ENCODE measurements at regions not wholly inside any gene's neighbourhood (a gene's known extent, or its start where the extent isn't known, plus 50 kb on each side); places are given as distances from the start of the nearest gene placed in this dataset.

GRCh38 chr18:66757946-66758345, 154.1 kb upstream of the CDH19 start:
- CTCF ChIA-PET, result no interaction called here
- H3K4me1 ChIP-seq (ENCODE audit: control insufficient read depth in 1 of 2, insufficient read depth in 2 of 2, low read length in 2 of 2), result no peaks in the 10 kb centered on the region
- H3K9me2 ChIP-seq (ENCODE audit: insufficient read depth), result no peaks in the 10 kb centered on the region
- H3K27me3 ChIP-seq (ENCODE audit: insufficient read depth, low read length), result no peaks in the 10 kb centered on the region
- H3K79me2 ChIP-seq (ENCODE audit: insufficient read depth, low read length), result no peaks in the 10 kb centered on the region
- peaks cover 10 to 13% of the 10 kb centered on the region in 2 experiments; a peak in 2 of 4 replicates for H3K9me3 ChIP-seq (ENCODE audit: control insufficient read depth in 1 of 2, insufficient read depth in 1 of 2, low read depth in 1 of 2, low read length in 2 of 2)
- ATAC-seq, result no peak
- no peaks in the 10 kb centered on the region for H3K36me3 ChIP-seq (ENCODE audit: control insufficient read depth in 1 of 2, insufficient read depth in 2 of 2, low read length in 2 of 2)
- no peak for TF ChIP-seq POLR2A (IDR thresholded peaks at IDR 0.05; ENCODE audit: borderline replicate concordance, extremely low read depth, insufficient read depth, insufficient read length)
- TF ChIP-seq EGR1 (IDR thresholded peaks at IDR 0.05; ENCODE audit: low read depth), result no peak
- TF ChIP-seq ZNF274 (IDR thresholded peaks at IDR 0.05; ENCODE audit: low read depth, low read length), result no peak
- TF ChIP-seq, protein P1, sequence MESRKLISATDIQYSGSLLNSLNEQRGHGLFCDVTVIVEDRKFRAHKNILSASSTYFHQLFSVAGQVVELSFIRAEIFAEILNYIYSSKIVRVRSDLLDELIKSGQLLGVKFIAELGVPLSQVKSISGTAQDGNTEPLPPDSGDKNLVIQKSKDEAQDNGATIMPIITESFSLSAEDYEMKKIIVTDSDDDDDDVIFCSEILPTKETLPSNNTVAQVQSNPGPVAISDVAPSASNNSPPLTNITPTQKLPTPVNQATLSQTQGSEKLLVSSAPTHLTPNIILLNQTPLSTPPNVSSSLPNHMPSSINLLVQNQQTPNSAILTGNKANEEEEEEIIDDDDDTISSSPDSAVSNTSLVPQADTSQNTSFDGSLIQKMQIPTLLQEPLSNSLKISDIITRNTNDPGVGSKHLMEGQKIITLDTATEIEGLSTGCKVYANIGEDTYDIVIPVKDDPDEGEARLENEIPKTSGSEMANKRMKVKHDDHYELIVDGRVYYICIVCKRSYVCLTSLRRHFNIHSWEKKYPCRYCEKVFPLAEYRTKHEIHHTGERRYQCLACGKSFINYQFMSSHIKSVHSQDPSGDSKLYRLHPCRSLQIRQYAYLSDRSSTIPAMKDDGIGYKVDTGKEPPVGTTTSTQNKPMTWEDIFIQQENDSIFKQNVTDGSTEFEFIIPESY (IDR thresholded peaks at IDR 0.05; ENCODE audit: extremely low read depth, insufficient replicate concordance, low read length), result no peak
- TF ChIP-seq, protein P2, sequence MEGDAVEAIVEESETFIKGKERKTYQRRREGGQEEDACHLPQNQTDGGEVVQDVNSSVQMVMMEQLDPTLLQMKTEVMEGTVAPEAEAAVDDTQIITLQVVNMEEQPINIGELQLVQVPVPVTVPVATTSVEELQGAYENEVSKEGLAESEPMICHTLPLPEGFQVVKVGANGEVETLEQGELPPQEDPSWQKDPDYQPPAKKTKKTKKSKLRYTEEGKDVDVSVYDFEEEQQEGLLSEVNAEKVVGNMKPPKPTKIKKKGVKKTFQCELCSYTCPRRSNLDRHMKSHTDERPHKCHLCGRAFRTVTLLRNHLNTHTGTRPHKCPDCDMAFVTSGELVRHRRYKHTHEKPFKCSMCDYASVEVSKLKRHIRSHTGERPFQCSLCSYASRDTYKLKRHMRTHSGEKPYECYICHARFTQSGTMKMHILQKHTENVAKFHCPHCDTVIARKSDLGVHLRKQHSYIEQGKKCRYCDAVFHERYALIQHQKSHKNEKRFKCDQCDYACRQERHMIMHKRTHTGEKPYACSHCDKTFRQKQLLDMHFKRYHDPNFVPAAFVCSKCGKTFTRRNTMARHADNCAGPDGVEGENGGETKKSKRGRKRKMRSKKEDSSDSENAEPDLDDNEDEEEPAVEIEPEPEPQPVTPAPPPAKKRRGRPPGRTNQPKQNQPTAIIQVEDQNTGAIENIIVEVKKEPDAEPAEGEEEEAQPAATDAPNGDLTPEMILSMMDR (IDR thresholded peaks at IDR 0.05 in 2 of 3, conservative IDR thresholded peaks at IDR 0.05 in 1 of 3; ENCODE audit: borderline replicate concordance in 1 of 3, insufficient read depth in 1 of 3, low read depth in 2 of 3, low read length in 2 of 3), result no peak
- TF ChIP-seq RAD21 (IDR thresholded peaks at IDR 0.05; ENCODE audit: low read depth), result no peak
- no peak for TF ChIP-seq CEBPB (IDR thresholded peaks at IDR 0.05; ENCODE audit: low read depth)
- TF ChIP-seq SRF (IDR thresholded peaks at IDR 0.05; ENCODE audit: low read depth), result no peak
- no peak for TF ChIP-seq YY1 (IDR thresholded peaks at IDR 0.05; ENCODE audit: extremely low read depth, insufficient replicate concordance, low read depth, low read length)
- TF ChIP-seq, protein P3, sequence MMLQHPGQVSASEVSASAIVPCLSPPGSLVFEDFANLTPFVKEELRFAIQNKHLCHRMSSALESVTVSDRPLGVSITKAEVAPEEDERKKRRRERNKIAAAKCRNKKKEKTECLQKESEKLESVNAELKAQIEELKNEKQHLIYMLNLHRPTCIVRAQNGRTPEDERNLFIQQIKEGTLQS (IDR thresholded peaks at IDR 0.05), result no peak
- no peak for TF ChIP-seq ZFX (IDR thresholded peaks at IDR 0.05)
- no peak for TF ChIP-seq SP1 (IDR thresholded peaks at IDR 0.05; ENCODE audit: low read depth)
- TF ChIP-seq, protein P4, sequence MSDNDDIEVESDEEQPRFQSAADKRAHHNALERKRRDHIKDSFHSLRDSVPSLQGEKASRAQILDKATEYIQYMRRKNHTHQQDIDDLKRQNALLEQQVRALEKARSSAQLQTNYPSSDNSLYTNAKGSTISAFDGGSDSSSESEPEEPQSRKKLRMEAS (IDR thresholded peaks at IDR 0.05), result no peak
- TF ChIP-seq JUND (IDR thresholded peaks at IDR 0.05), result no peak
- TF ChIP-seq EZH2 (IDR thresholded peaks at IDR 0.05), result no peak
- no peak overlapping the region for H3K27ac ChIP-seq (ENCODE audit: low read depth, low read length)
- intact Hi-C loops (cut with micrococcal nuclease), result no loop called here
- RAD21 ChIA-PET (ENCODE audit: low non-redundant PET in 1 of 2, low total read pairs in 2 of 2, uncharacterized antibody in 2 of 2, unreplicated experiment in 2 of 2), result no interaction called here
- no peak overlapping the region for H3K4me3 ChIP-seq (replicated peaks in 1 of 2; ENCODE audit: low read depth in 1 of 2, low read length in 2 of 2)
- no peak overlapping the region for H3K9ac ChIP-seq (ENCODE audit: low read length)
- no peak for DNase-seq (ENCODE audit: low read depth, low spot score)
- H3K4me2 ChIP-seq (ENCODE audit: low read length), result no peak overlapping the region
- no peaks in the 10 kb centered on the region for H4K20me1 ChIP-seq (ENCODE audit: insufficient read depth)
- BruUV-seq (replicated peaks), result no TSS peak
- H2AFZ ChIP-seq (ENCODE audit: low read depth, low read length, poor library complexity, severe bottlenecking), result no peak overlapping the region
- POLR2A ChIA-PET, result no interaction called here

Data from HCT116 (cell line).